Astrocyte (in vitro differentiated cells and primary cell): ENCODE measurements at regions not wholly inside any gene's neighbourhood (a gene's known extent, or its start where the extent isn't known, plus 50 kb on each side); places are given as distances from the start of the nearest gene placed in this dataset.

ENCODE experiments used
- DNase-seq: peaks from one replicate; pipeline ENCODE4 v3.0.0-alpha.2; 2010; ENCODE audit warnings: low read depth
- FAIRE-seq: peaks from 2 replicates; lab custom pipeline; 2011; peaks lifted over from hg19 to GRCh38; lab: Jason Lieb, UNC
- H2AFZ ChIP-seq: 2 replicates; pipeline ENCODE4 v1.6.0; 2012; ENCODE audit warnings: low read depth, low read length, inconsistent platforms
- H3K27ac ChIP-seq: 2 replicates; pipeline ENCODE4 v1.5.1; 2011; ENCODE audit warnings: low read depth, low read length, inconsistent platforms
- H3K27me3 ChIP-seq: 2 replicates; pipeline ENCODE4 v1.6.0; 2011; ENCODE audit warnings: low read length, inconsistent platforms; ENCODE audit not compliant: insufficient read depth
- H3K36me3 ChIP-seq: 2 replicates; pipeline ENCODE4 v1.5.1; 2011; ENCODE audit warnings: low read length, inconsistent platforms; ENCODE audit not compliant: insufficient read depth
- H3K4me1 ChIP-seq: 2 replicates; pipeline ENCODE4 v1.5.1; 2011; ENCODE audit warnings: low read length, inconsistent platforms; ENCODE audit not compliant: insufficient read depth
- H3K4me2 ChIP-seq: 2 replicates; pipeline ENCODE4 v1.6.0; 2012; ENCODE audit warnings: low read length, inconsistent platforms
- H3K4me3 ChIP-seq: 2 replicates; pipeline ENCODE4 v1.5.1; 2011; ENCODE audit warnings: low read depth, mild to moderate bottlenecking, low read length, inconsistent platforms; ENCODE audit not compliant: insufficient read depth
- H3K79me2 ChIP-seq: 2 replicates; pipeline ENCODE4 v1.6.0; 2012; ENCODE audit warnings: mild to moderate bottlenecking, low read length, inconsistent platforms; ENCODE audit not compliant: insufficient read depth
- H3K9ac ChIP-seq: 2 replicates; pipeline ENCODE4 v1.6.0; 2012; ENCODE audit warnings: mild to moderate bottlenecking, low read length, inconsistent platforms
- H3K9me3 ChIP-seq: 2 replicates; pipeline ENCODE4 v1.5.1; 2012; ENCODE audit warnings: low read depth, mild to moderate bottlenecking, low read length, inconsistent platforms; ENCODE audit not compliant: insufficient read depth
- H4K20me1 ChIP-seq: 2 replicates; pipeline ENCODE4 v1.6.0; 2012; ENCODE audit warnings: low read length, inconsistent platforms; ENCODE audit not compliant: insufficient read depth
- H3K27ac Mint-ChIP-seq: one replicate; pipeline ENCODE4 v1.8.0; 2021; ENCODE audit warnings: mild to moderate bottlenecking, mixed read lengths; ENCODE audit not compliant: unreplicated experiment
- H3K27me3 Mint-ChIP-seq: one replicate; pipeline ENCODE4 v1.8.0; 2021; ENCODE audit warnings: low read depth, mixed read lengths; ENCODE audit not compliant: unreplicated experiment
- H3K36me3 Mint-ChIP-seq: one replicate; pipeline ENCODE4 v1.8.0; 2021; ENCODE audit warnings: low read depth, mixed read lengths; ENCODE audit not compliant: unreplicated experiment
- H3K4me1 Mint-ChIP-seq: one replicate; pipeline ENCODE4 v1.8.0; 2021; ENCODE audit warnings: low read depth, mixed read lengths; ENCODE audit not compliant: unreplicated experiment
- H3K4me3 Mint-ChIP-seq: one replicate; pipeline ENCODE4 v1.8.0; 2021; ENCODE audit warnings: mild to moderate bottlenecking, moderate library complexity, mixed read lengths; ENCODE audit not compliant: unreplicated experiment
- H3K9me3 Mint-ChIP-seq: one replicate; pipeline ENCODE4 v1.8.0; 2021; ENCODE audit warnings: mild to moderate bottlenecking, mixed read lengths; ENCODE audit not compliant: unreplicated experiment
- CTCF ChIP-seq: IDR thresholded peaks from 2 replicates; pipeline ENCODE4 v1.5.1; 2011; ENCODE audit warnings: low read depth, mild to moderate bottlenecking, inconsistent platforms, low read length, moderate library complexity; ENCODE audit not compliant: insufficient read depth
- EZH2 ChIP-seq: IDR thresholded peaks from 2 replicates; pipeline ENCODE4 v1.6.1; 2012; ENCODE audit warnings: mild to moderate bottlenecking, low read length, inconsistent platforms; ENCODE audit not compliant: insufficient read depth

- no peaks in the 10 kb centered on the region for H4K20me1 ChIP-seq
- no peak for FAIRE-seq
- H3K27ac Mint-ChIP-seq, result no peak overlapping the region
- no peaks in the 10 kb centered on the region for H3K36me3 ChIP-seq
- no peaks in the 10 kb centered on the region for H3K4me1 Mint-ChIP-seq
- no peaks in the 10 kb centered on the region for H3K9me3 ChIP-seq
- no peak overlapping the region for H3K27ac ChIP-seq
- H3K36me3 Mint-ChIP-seq, result no peaks in the 10 kb centered on the region
- no peaks in the 10 kb centered on the region for H3K27me3 Mint-ChIP-seq
- H3K9me3 Mint-ChIP-seq, result no peaks in the 10 kb centered on the region
- TF ChIP-seq EZH2 (no peak), CTCF (no peak)
- DNase-seq, result no peak
- no peaks in the 10 kb centered on the region for H3K79me2 ChIP-seq
- H3K4me1 ChIP-seq, result no peaks in the 10 kb centered on the region
- no peak overlapping the region for H3K4me2 ChIP-seq
- no peak overlapping the region for H2AFZ ChIP-seq
- no peaks in the 10 kb centered on the region for H3K27me3 ChIP-seq
- H3K9ac ChIP-seq, result no peak overlapping the region
- no peak overlapping the region for H3K4me3 Mint-ChIP-seq
- H3K4me3 ChIP-seq, result no peak overlapping the region
Measured at GRCh38 chr12:13695781-13696180, 285.6 kb downstream of the GRIN2B start.

GRCh38 chr12:13692332-13692731, 289.1 kb downstream of the GRIN2B start:
- H2AFZ ChIP-seq, result no peak overlapping the region
- no peak for FAIRE-seq
- no peaks in the 10 kb centered on the region for H3K4me1 Mint-ChIP-seq

More at GRCh38 chr12:13692332-13692731, 289.1 kb downstream of the GRIN2B start:
- no peak overlapping the region for H3K9ac ChIP-seq
- H3K4me3 ChIP-seq, result no peak overlapping the region
- H3K36me3 Mint-ChIP-seq, result no peaks in the 10 kb centered on the region
- no peaks in the 10 kb centered on the region for H3K36me3 ChIP-seq
- no peaks in the 10 kb centered on the region for H3K27me3 ChIP-seq
- no peak overlapping the region for H3K27ac ChIP-seq
- TF ChIP-seq CTCF (no peak), EZH2 (no peak)
- no peak overlapping the region for H3K4me2 ChIP-seq
- no peaks in the 10 kb centered on the region for H3K9me3 Mint-ChIP-seq
- H3K4me1 ChIP-seq, result no peaks in the 10 kb centered on the region
- H3K9me3 ChIP-seq, result no peaks in the 10 kb centered on the region
- H4K20me1 ChIP-seq, result no peaks in the 10 kb centered on the region
- no peak for DNase-seq
- no peak overlapping the region for H3K27ac Mint-ChIP-seq
- H3K79me2 ChIP-seq, result no peaks in the 10 kb centered on the region
- H3K4me3 Mint-ChIP-seq, result no peak overlapping the region
- peaks cover 5% of the 10 kb centered on the region for H3K27me3 Mint-ChIP-seq
